ENCODE measurements at regions not wholly inside any gene's neighbourhood (a gene's known extent, or its start where the extent isn't known, plus 50 kb on each side); places are given as distances from the start of the nearest gene placed in this dataset.

- H3K4me3 ChIP-seq, result no peak overlapping the region
- no peaks in the 10 kb centered on the region for H3K9me3 ChIP-seq
- no peaks in the 10 kb centered on the region for H3K4me1 ChIP-seq
- intact Hi-C loops (cut with DNase I), result no loop called here
- DNase-seq (no peak), ATAC-seq (no peak)
- TF ChIP-seq, protein P1, sequence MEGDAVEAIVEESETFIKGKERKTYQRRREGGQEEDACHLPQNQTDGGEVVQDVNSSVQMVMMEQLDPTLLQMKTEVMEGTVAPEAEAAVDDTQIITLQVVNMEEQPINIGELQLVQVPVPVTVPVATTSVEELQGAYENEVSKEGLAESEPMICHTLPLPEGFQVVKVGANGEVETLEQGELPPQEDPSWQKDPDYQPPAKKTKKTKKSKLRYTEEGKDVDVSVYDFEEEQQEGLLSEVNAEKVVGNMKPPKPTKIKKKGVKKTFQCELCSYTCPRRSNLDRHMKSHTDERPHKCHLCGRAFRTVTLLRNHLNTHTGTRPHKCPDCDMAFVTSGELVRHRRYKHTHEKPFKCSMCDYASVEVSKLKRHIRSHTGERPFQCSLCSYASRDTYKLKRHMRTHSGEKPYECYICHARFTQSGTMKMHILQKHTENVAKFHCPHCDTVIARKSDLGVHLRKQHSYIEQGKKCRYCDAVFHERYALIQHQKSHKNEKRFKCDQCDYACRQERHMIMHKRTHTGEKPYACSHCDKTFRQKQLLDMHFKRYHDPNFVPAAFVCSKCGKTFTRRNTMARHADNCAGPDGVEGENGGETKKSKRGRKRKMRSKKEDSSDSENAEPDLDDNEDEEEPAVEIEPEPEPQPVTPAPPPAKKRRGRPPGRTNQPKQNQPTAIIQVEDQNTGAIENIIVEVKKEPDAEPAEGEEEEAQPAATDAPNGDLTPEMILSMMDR (IDR thresholded peaks at IDR 0.05), result no peak
- H3K36me3 ChIP-seq, result no peaks in the 10 kb centered on the region
- H3K27me3 ChIP-seq (ENCODE audit: low read depth), result no peaks in the 10 kb centered on the region
- no peak overlapping the region for H3K27ac ChIP-seq
These were observed 95.9 kb upstream of the CELF4 start for GRCh38 chr18:37661478-37661877.

DNA sequence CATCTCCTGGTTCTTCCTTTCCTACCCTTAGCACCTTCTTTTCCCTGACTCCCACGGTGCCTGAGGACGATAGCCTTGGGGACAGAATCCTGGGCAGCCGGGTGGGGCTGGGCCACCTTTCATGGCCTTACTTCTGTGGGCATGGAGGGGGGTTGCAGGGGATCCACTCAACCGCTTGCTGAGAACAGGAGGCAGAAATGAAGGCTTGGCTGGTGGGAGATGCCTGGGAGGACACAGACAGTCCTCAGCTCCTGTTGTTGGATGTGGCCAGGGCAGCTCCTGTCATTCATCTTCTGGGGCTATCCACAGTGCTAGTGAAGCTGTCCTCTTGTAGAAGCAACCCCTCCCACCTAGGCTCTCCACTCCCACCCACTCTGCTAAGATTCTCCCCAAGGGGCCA lies 95.5 kb upstream of the CELF4 start:
- intact Hi-C loops (cut with DNase I), result no loop called here
- TF ChIP-seq, protein P1 (IDR thresholded peaks at IDR 0.05), result no peak
- ATAC-seq, result no peak
- no peak overlapping the region for H3K4me3 ChIP-seq
- H3K27ac ChIP-seq, result no peak overlapping the region
- H3K9me3 ChIP-seq, result no peaks in the 10 kb centered on the region
- DNase-seq, result no peak
- H3K36me3 ChIP-seq, result no peaks in the 10 kb centered on the region
- H3K4me1 ChIP-seq, result no peaks in the 10 kb centered on the region
- no peaks in the 10 kb centered on the region for H3K27me3 ChIP-seq (ENCODE audit: low read depth)

DNA sequence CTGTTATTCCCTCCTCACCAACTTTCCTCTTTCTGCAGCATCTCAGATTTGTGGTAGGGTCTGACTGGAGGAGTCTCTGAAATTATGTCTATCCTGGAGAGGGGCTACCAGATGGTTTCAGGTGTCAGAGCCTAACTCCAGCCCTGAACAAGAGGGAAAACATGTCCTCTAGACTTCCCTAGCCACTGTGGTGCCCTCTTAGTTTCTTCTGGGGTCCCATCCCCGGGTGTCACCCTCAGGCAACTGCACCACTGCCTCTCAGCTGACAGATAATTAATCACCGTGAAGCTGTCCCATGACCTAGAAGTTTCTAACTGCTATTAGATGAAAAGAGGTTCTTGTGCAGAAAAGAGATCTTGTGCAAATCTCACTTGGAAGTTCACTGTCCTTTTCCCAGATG lies 95.1 kb upstream of the CELF4 start:
- intact Hi-C loops (cut with DNase I), result no loop called here
- TF ChIP-seq, protein P1 (IDR thresholded peaks at IDR 0.05), result no peak
- ATAC-seq (no peak), DNase-seq (no peak)
- Histone ChIP-seq H3K36me3 (no peaks in the 10 kb centered on the region), H3K27ac (no peak overlapping the region), H3K27me3 (ENCODE audit: low read depth) (no peaks in the 10 kb centered on the region), H3K4me1 (no peaks in the 10 kb centered on the region), H3K9me3 (no peaks in the 10 kb centered on the region), H3K4me3 (no peak overlapping the region)

- no peaks in the 10 kb centered on the region for H3K9me3 ChIP-seq
- H3K36me3 ChIP-seq, result no peaks in the 10 kb centered on the region
- H3K4me3 ChIP-seq, result no peak overlapping the region
- H3K4me1 ChIP-seq, result no peaks in the 10 kb centered on the region
- intact Hi-C loops (cut with DNase I), result no loop called here
- H3K27me3 ChIP-seq (ENCODE audit: low read depth), result no peaks in the 10 kb centered on the region
- ATAC-seq (no peak), DNase-seq (no peak)
- TF ChIP-seq, protein P1 (IDR thresholded peaks at IDR 0.05), result no peak
- no peak overlapping the region for H3K27ac ChIP-seq
These were observed 94.3 kb upstream of the CELF4 start for GRCh38 chr18:37659906-37660305.

- ATAC-seq, result no peak
- TF ChIP-seq, protein P1 (IDR thresholded peaks at IDR 0.05), result no peak
- no peak for DNase-seq
- Histone ChIP-seq H3K27ac (no peak overlapping the region), H3K4me3 (no peak overlapping the region), H3K4me1 (no peaks in the 10 kb centered on the region), H3K36me3 (no peaks in the 10 kb centered on the region), H3K9me3 (no peaks in the 10 kb centered on the region), H3K27me3 (ENCODE audit: low read depth) (no peaks in the 10 kb centered on the region)
- intact Hi-C loops (cut with DNase I), result no loop called here
These were observed 93.3 kb upstream of the CELF4 start for GRCh38 chr18:37658894-37659293.

GRCh38 chr18:37657493-37657892 lies 91.9 kb upstream of the CELF4 start:
- ATAC-seq (no peak), DNase-seq (no peak)
- H3K4me3 ChIP-seq, result no peak overlapping the region
- intact Hi-C loops (cut with DNase I), result no loop called here
- no peaks in the 10 kb centered on the region for H3K36me3 ChIP-seq
- H3K4me1 ChIP-seq, result no peaks in the 10 kb centered on the region
- TF ChIP-seq, protein P1 (IDR thresholded peaks at IDR 0.05), result no peak
- H3K9me3 ChIP-seq, result no peaks in the 10 kb centered on the region
- H3K27ac ChIP-seq, result no peak overlapping the region
- no peaks in the 10 kb centered on the region for H3K27me3 ChIP-seq (ENCODE audit: low read depth)
